GM23338 (cell line): ENCODE measurements at regions not wholly inside any gene's neighbourhood (a gene's known extent, or its start where the extent isn't known, plus 50 kb on each side); places are given as distances from the start of the nearest gene placed in this dataset.
A peak's percentile ranks its signal among the peaks of the same experiment; 100 is the strongest.

Experiments used
- ATAC-seq: fragments of 200-7000 bp; cut with Tn5 transposase; 3 replicates; pipeline ENCODE4 v1.9.1; 2020
- DNase-seq: peaks from one replicate; pipeline ENCODE4 v3.0.0-alpha.2; 2015; ENCODE audit warnings: low spot score
- H2AFZ ChIP-seq: fragments of 200-600 bp; sonication (generic); 2 replicates; pipeline ENCODE4 v1.8.0; 2016; ENCODE audit warnings: antibody characterized with exemption, mild to moderate bottlenecking, moderate library complexity
- H3F3A ChIP-seq: fragments of 200-600 bp; sonication (generic); replicated peaks from 2 replicates; pipeline ENCODE4 v1.8.0; 2017; ENCODE audit warnings: antibody characterized with exemption, mixed run types, low read depth
- H3K27ac ChIP-seq: fragments of 200-600 bp; sonication (generic); 2 replicates; pipeline ENCODE4 v1.6.1; 2016; ENCODE audit warnings: low read depth
- H3K27me3 ChIP-seq: fragments of 200-600 bp; sonication (generic); 2 replicates; pipeline ENCODE4 v1.8.0; 2016; ENCODE audit warnings: mild to moderate bottlenecking, mixed run types, moderate library complexity; ENCODE audit not compliant: insufficient read depth
- H3K36me3 ChIP-seq: fragments of 200-600 bp; sonication (generic); 2 replicates; pipeline ENCODE4 v1.8.0; 2016; ENCODE audit warnings: mild to moderate bottlenecking; ENCODE audit not compliant: insufficient read depth
- H3K4me1 ChIP-seq: fragments of 200-600 bp; sonication (generic); 2 replicates; pipeline ENCODE4 v1.8.0; 2016; ENCODE audit warnings: mild to moderate bottlenecking, moderate library complexity; ENCODE audit not compliant: insufficient read depth
- H3K4me2 ChIP-seq: fragments of 200-600 bp; sonication (generic); 2 replicates; pipeline ENCODE4 v1.7.1; 2017; ENCODE audit warnings: mixed run types
- H3K4me3 ChIP-seq: fragments of 200-600 bp; sonication (generic); 2 replicates; pipeline ENCODE4 v1.6.1; 2016; ENCODE audit warnings: mixed run types
- H3K79me2 ChIP-seq: fragments of 200-600 bp; sonication (generic); replicated peaks from 2 replicates; pipeline ENCODE4 v1.8.0; 2017; ENCODE audit warnings: mild to moderate bottlenecking; ENCODE audit not compliant: insufficient read depth
- H3K9me2 ChIP-seq: fragments of 200-600 bp; sonication (generic); 2 replicates; pipeline ENCODE4 v1.8.0; 2017; ENCODE audit not compliant: insufficient read depth
- H4K20me1 ChIP-seq: fragments of 200-600 bp; sonication (generic); replicated peaks from 2 replicates; pipeline ENCODE4 v1.8.0; 2017; ENCODE audit warnings: mild to moderate bottlenecking; ENCODE audit not compliant: insufficient read depth
- H3K27ac Mint-ChIP-seq: 2 replicates; pipeline ENCODE4 v1.8.0; 2020; ENCODE audit warnings: inconsistent platforms, mild to moderate bottlenecking, moderate library complexity, mixed read lengths
- H3K27me3 Mint-ChIP-seq: 3 replicates; pipeline ENCODE4 v1.8.0; 2022; ENCODE audit warnings: low read depth, mild to moderate bottlenecking, moderate library complexity, mixed read lengths, inconsistent platforms; ENCODE audit not compliant: insufficient read depth, poor library complexity
- H3K36me3 Mint-ChIP-seq: 3 replicates; pipeline ENCODE4 v1.8.0; 2021; ENCODE audit warnings: low read depth, mild to moderate bottlenecking, inconsistent platforms, moderate library complexity, mixed read lengths
- H3K4me1 Mint-ChIP-seq: 3 replicates; pipeline ENCODE4 v1.8.0; 2020; ENCODE audit warnings: mild to moderate bottlenecking, inconsistent platforms, mixed read lengths
- H3K4me3 Mint-ChIP-seq: 3 replicates; pipeline ENCODE4 v1.8.0; 2021; ENCODE audit warnings: moderate library complexity, mild to moderate bottlenecking, inconsistent platforms, mixed read lengths
- H3K9me3 Mint-ChIP-seq: 3 replicates; pipeline ENCODE4 v1.8.0; 2020; ENCODE audit warnings: moderate library complexity, mild to moderate bottlenecking, inconsistent platforms, mixed read lengths
- CREB1 ChIP-seq: fragments of 250-450 bp; sonication (Bioruptor Pico); IDR thresholded peaks from 2 replicates; pipeline ENCODE4 v1.5.0; 2020; ENCODE audit warnings: low read depth, mild to moderate bottlenecking, moderate library complexity
- EZH2phosphoT487 ChIP-seq: fragments of 200-600 bp; sonication (generic); IDR thresholded peaks from one replicate; pipeline ENCODE4 v1.8.1; 2018; ENCODE audit warnings: antibody characterized with exemption; ENCODE audit not compliant: unreplicated experiment
- JUNB ChIP-seq: IDR thresholded peaks from one replicate; pipeline ENCODE4 v1.6.1; 2016; ENCODE audit warnings: antibody characterized with exemption; ENCODE audit not compliant: unreplicated experiment
- NANOG ChIP-seq: IDR thresholded peaks from 2 replicates; pipeline ENCODE4 v1.6.1; 2016; ENCODE audit warnings: antibody characterized with exemption, borderline replicate concordance
- POLR2AphosphoS5 ChIP-seq: IDR thresholded peaks from 2 replicates; pipeline ENCODE4 v1.6.1; 2016; ENCODE audit warnings: antibody characterized with exemption, low read depth
- REST ChIP-seq: IDR thresholded peaks from one replicate; pipeline ENCODE4 v1.6.1; 2018; ENCODE audit warnings: antibody characterized with exemption; ENCODE audit not compliant: unreplicated experiment
- STAT1 ChIP-seq: IDR thresholded peaks from one replicate; pipeline ENCODE4 v1.6.1; 2016; ENCODE audit warnings: antibody characterized with exemption; ENCODE audit not compliant: unreplicated experiment
- ZNF114 ChIP-seq: fragments of 250-450 bp; sonication (Bioruptor Pico); IDR thresholded peaks from 2 replicates; pipeline ENCODE4 v1.5.0; 2020; ENCODE audit warnings: mild to moderate bottlenecking, moderate library complexity
- ZNF331 ChIP-seq: fragments of 250-450 bp; sonication (Bioruptor Pico); IDR thresholded peaks from 2 replicates; pipeline ENCODE4 v1.5.0; 2020; ENCODE audit warnings: low read depth, mild to moderate bottlenecking, moderate library complexity
- TF ChIP-seq, protein P1 (sequence below), 2 experiments: fragments of 200-600 bp in 1 of 2; sonication (generic) in 1 of 2; conservative IDR thresholded peaks; 2 replicates each; pipeline versions ENCODE4 v1.5.1 to v1.6.1; 2016 to 2017; ENCODE audit warnings: antibody characterized with exemption in 2 of 2, low read depth in 2 of 2, mild to moderate bottlenecking in 2 of 2, moderate library complexity in 1 of 2
- TF ChIP-seq, protein P2 (sequence below): IDR thresholded peaks from 2 replicates; pipeline ENCODE4 v1.6.1; 2016; ENCODE audit warnings: antibody characterized with exemption

- ATAC-seq (peak; percentile 83), DNase-seq (peak; percentile 83)
- Mint-ChIP-seq H3K4me1 (peaks cover 8% of the 10 kb centered on the region; the same call in 2 of the 3 replicates), H3K36me3 (peaks cover 9% of the 10 kb centered on the region), H3K27ac (no peak overlapping the region; the same call in 1 of the 2 replicates), H3K4me3 (peak overlapping the region; percentile 90), H3K9me3 (peaks cover 5% of the 10 kb centered on the region; the same call in 2 of the 3 replicates), H3K27me3 (peaks cover 9% of the 10 kb centered on the region)
- Histone ChIP-seq H3K36me3 (no peaks in the 10 kb centered on the region; the same call in 1 of the 2 replicates), H3K79me2 (0 out of 2 replicates have a peak, but pooled peaks cover 12% of the 10 kb centered on the region), H3K9me2 (0 out of 2 replicates have a peak, but pooled peaks cover 3% of the 10 kb centered on the region), H3K4me3 (peak overlapping the region; percentile 88), H3K27me3 (peaks cover 8% of the 10 kb centered on the region; the same call in 1 of the 2 replicates), H3K27ac (peak overlapping the region; percentile 73; the same call in 1 of the 2 replicates), H4K20me1 (no peaks in the 10 kb centered on the region; the same call in 1 of the 2 replicates), H3F3A (no peaks in the 10 kb centered on the region), H2AFZ (peak overlapping the region; percentile 96), H3K4me1 (peaks cover 19% of the 10 kb centered on the region), H3K4me2 (peak overlapping the region; percentile 90)
- TF ChIP-seq EZH2phosphoT487 = no peak
- TF ChIP-seq, protein P1, sequence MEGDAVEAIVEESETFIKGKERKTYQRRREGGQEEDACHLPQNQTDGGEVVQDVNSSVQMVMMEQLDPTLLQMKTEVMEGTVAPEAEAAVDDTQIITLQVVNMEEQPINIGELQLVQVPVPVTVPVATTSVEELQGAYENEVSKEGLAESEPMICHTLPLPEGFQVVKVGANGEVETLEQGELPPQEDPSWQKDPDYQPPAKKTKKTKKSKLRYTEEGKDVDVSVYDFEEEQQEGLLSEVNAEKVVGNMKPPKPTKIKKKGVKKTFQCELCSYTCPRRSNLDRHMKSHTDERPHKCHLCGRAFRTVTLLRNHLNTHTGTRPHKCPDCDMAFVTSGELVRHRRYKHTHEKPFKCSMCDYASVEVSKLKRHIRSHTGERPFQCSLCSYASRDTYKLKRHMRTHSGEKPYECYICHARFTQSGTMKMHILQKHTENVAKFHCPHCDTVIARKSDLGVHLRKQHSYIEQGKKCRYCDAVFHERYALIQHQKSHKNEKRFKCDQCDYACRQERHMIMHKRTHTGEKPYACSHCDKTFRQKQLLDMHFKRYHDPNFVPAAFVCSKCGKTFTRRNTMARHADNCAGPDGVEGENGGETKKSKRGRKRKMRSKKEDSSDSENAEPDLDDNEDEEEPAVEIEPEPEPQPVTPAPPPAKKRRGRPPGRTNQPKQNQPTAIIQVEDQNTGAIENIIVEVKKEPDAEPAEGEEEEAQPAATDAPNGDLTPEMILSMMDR (conservative IDR thresholded peaks at IDR 0.05; ENCODE audit: low read depth in 2 of 2) = peak in 1 of 2 experiments; percentile 20; a peak in 1 of 4 replicates
Observed at GRCh38 chr6:166862287-166862977, 93.9 kb downstream of the RNASET2 start.

GRCh38 chr6:166861961-166862286 is 94.4 kb downstream of the RNASET2 start:
- peak overlapping the region; percentile 90 for H3K4me2 ChIP-seq
- H3K4me3 ChIP-seq = peak overlapping the region; percentile 88
- H3K27me3 ChIP-seq = peaks cover 8% of the 10 kb centered on the region; the same call in 1 of the 2 replicates
- no peak; the same call in 2 of the 3 replicates for ATAC-seq
- H3K27ac ChIP-seq = peak overlapping the region; percentile 73; the same call in 1 of the 2 replicates
- no peak for DNase-seq
- TF ChIP-seq ZNF114 (CRISPR knock-in tag) (no peak), JUNB (no peak), ZNF331 (CRISPR knock-in tag) (no peak), REST (no peak), POLR2AphosphoS5 (no peak), NANOG (no peak), STAT1 (no peak), CREB1 (CRISPR knock-in tag) (no peak)
- TF ChIP-seq, protein P2, sequence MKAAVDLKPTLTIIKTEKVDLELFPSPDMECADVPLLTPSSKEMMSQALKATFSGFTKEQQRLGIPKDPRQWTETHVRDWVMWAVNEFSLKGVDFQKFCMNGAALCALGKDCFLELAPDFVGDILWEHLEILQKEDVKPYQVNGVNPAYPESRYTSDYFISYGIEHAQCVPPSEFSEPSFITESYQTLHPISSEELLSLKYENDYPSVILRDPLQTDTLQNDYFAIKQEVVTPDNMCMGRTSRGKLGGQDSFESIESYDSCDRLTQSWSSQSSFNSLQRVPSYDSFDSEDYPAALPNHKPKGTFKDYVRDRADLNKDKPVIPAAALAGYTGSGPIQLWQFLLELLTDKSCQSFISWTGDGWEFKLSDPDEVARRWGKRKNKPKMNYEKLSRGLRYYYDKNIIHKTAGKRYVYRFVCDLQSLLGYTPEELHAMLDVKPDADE = no peak
- TF ChIP-seq, protein P1 (conservative IDR thresholded peaks at IDR 0.05; ENCODE audit: low read depth in 2 of 2) = no peak
- peaks cover 9% of the 10 kb centered on the region for H3K36me3 Mint-ChIP-seq
- H2AFZ ChIP-seq = peak overlapping the region; percentile 96
- H3K4me3 Mint-ChIP-seq = peak overlapping the region; percentile 90
- no peaks in the 10 kb centered on the region for H3F3A ChIP-seq
- H3K4me1 ChIP-seq = peaks cover 19% of the 10 kb centered on the region
- H3K27ac Mint-ChIP-seq = no peak overlapping the region; the same call in 1 of the 2 replicates
- no peaks in the 10 kb centered on the region; the same call in 1 of the 2 replicates for H3K36me3 ChIP-seq
- H3K9me3 Mint-ChIP-seq = peaks cover 5% of the 10 kb centered on the region; the same call in 2 of the 3 replicates
- peaks cover 8% of the 10 kb centered on the region; the same call in 2 of the 3 replicates for H3K4me1 Mint-ChIP-seq
- H3K9me2 ChIP-seq = 0 out of 2 replicates have a peak, but pooled peaks cover 3% of the 10 kb centered on the region
- no peaks in the 10 kb centered on the region for H4K20me1 ChIP-seq
- H3K27me3 Mint-ChIP-seq = peaks cover 9% of the 10 kb centered on the region
- H3K79me2 ChIP-seq = 0 out of 2 replicates have a peak, but pooled peaks cover 12% of the 10 kb centered on the region
